MCF 10A (cell line): ENCODE measurements at regions not wholly inside any gene's neighbourhood (a gene's known extent, or its start where the extent isn't known, plus 50 kb on each side); places are given as distances from the start of the nearest gene placed in this dataset.

ENCODE experiments used
- BruUV-seq: library from RNA; stranded (reverse); fragments of 400-500 nt; replicated peaks from 2 replicates; lab custom pipeline; 2021; lab: Mats Ljungman, UMichigan
- CTCF ChIA-PET: fragments of 300-600 bp; sonication (Branson Sonifier 250); formaldehyde crosslinking; extraction: SDS; loops from one replicate; lab custom pipeline; 2021; ENCODE audit warnings: antibody characterized with exemption, inconsistent platforms; lab: Yijun Ruan, JAX
- POLR2A ChIA-PET: fragments of 300-600, 350-650 bp; sonication (Branson Sonifier 250); formaldehyde crosslinking; extraction: SDS; loops from one replicate; lab custom pipeline; 2020; ENCODE audit warnings: antibody characterized with exemption, inconsistent platforms; lab: Yijun Ruan, JAX
- DNase-seq: peaks from one replicate; pipeline ENCODE4 v3.0.0-alpha.2; 2018; ENCODE audit not compliant: unreplicated experiment
- H3K27ac Mint-ChIP-seq: one replicate; pipeline ENCODE4 v1.8.0; 2022; ENCODE audit warnings: mild to moderate bottlenecking, low read depth, mixed read lengths; ENCODE audit not compliant: unreplicated experiment
- H3K27me3 Mint-ChIP-seq: one replicate; pipeline ENCODE4 v1.8.0; 2022; ENCODE audit warnings: mixed read lengths; ENCODE audit not compliant: insufficient read depth, unreplicated experiment
- H3K36me3 Mint-ChIP-seq: one replicate; pipeline ENCODE4 v1.8.0; 2022; ENCODE audit warnings: mild to moderate bottlenecking, moderate library complexity, mixed read lengths; ENCODE audit not compliant: insufficient read depth, unreplicated experiment
- H3K4me1 Mint-ChIP-seq: one replicate; pipeline ENCODE4 v1.8.0; 2022; ENCODE audit warnings: mixed read lengths; ENCODE audit not compliant: insufficient read depth, unreplicated experiment
- H3K4me3 Mint-ChIP-seq: one replicate; pipeline ENCODE4 v1.8.0; 2022; ENCODE audit warnings: mild to moderate bottlenecking, moderate library complexity, mixed read lengths; ENCODE audit not compliant: unreplicated experiment
- H3K9me3 Mint-ChIP-seq: one replicate; pipeline ENCODE4 v1.8.0; 2022; ENCODE audit warnings: mixed read lengths; ENCODE audit not compliant: unreplicated experiment
- intact Hi-C: fragments of 100-400 bp; cut with micrococcal nuclease; formaldehyde crosslinking; loops from 2 replicates; pipeline ENCODE4 v1.14.1; 2022
- TF ChIP-seq, protein P1 (sequence below): fragments of 200-600 bp; IDR thresholded peaks from one replicate; pipeline ENCODE4 v1.8.0; 2022; ENCODE audit warnings: antibody characterized with exemption, mild to moderate bottlenecking; ENCODE audit not compliant: unreplicated experiment

DNA sequence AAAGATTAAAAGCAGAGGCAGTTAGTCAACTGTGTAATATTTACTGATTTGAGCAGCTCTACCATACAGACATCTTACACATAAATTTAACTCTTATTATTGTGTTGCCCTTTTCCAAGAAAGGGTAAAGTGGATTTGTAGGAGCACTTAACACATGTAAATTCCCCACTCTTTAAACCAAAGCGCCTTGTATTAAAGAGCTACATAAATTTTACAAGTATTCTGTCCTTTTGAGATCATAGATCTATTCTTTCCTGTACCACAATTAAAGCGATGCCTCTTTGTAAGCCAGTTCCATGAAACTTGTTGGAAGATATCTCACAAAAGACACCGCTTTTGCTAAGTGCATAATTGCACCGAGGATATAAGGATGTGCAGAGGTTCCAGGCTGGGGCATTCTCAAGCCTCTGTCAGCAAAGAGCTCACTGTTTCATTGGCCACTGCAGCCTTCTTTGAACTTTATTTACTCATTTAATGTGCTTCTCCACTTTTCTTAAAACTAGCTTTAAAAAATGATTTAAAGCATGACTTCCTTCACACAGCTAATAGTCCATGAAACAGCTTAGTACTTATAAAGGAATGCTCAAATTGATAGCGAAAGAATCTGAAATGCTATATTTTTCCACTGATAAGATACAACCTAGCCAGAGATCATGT, 520.0 kb upstream of the TCF4 start:
- no peak for DNase-seq
- TF ChIP-seq, protein P1, sequence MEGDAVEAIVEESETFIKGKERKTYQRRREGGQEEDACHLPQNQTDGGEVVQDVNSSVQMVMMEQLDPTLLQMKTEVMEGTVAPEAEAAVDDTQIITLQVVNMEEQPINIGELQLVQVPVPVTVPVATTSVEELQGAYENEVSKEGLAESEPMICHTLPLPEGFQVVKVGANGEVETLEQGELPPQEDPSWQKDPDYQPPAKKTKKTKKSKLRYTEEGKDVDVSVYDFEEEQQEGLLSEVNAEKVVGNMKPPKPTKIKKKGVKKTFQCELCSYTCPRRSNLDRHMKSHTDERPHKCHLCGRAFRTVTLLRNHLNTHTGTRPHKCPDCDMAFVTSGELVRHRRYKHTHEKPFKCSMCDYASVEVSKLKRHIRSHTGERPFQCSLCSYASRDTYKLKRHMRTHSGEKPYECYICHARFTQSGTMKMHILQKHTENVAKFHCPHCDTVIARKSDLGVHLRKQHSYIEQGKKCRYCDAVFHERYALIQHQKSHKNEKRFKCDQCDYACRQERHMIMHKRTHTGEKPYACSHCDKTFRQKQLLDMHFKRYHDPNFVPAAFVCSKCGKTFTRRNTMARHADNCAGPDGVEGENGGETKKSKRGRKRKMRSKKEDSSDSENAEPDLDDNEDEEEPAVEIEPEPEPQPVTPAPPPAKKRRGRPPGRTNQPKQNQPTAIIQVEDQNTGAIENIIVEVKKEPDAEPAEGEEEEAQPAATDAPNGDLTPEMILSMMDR: no peak
- H3K36me3 Mint-ChIP-seq: no peaks in the 10 kb centered on the region
- intact Hi-C loops: no loop called here
- H3K27ac Mint-ChIP-seq: no peak overlapping the region
- POLR2A ChIA-PET: interaction anchor here (0.8 kb wide), 1 partner anchor 9 kb away, joined by 3 read pairs; no protein-coding TSS in a partner anchor
- H3K9me3 Mint-ChIP-seq: peaks cover 18% of the 10 kb centered on the region
- BruUV-seq: no TSS peak
- no peak overlapping the region for H3K4me3 Mint-ChIP-seq
- H3K27me3 Mint-ChIP-seq: no peaks in the 10 kb centered on the region
- H3K4me1 Mint-ChIP-seq: no peaks in the 10 kb centered on the region
- CTCF ChIA-PET: interaction anchor here (0.6 to 0.7 kb wide), 2 partner anchors 40 to 1454 kb away, joined by 3 read pairs; no protein-coding TSS in a partner anchor

DNA sequence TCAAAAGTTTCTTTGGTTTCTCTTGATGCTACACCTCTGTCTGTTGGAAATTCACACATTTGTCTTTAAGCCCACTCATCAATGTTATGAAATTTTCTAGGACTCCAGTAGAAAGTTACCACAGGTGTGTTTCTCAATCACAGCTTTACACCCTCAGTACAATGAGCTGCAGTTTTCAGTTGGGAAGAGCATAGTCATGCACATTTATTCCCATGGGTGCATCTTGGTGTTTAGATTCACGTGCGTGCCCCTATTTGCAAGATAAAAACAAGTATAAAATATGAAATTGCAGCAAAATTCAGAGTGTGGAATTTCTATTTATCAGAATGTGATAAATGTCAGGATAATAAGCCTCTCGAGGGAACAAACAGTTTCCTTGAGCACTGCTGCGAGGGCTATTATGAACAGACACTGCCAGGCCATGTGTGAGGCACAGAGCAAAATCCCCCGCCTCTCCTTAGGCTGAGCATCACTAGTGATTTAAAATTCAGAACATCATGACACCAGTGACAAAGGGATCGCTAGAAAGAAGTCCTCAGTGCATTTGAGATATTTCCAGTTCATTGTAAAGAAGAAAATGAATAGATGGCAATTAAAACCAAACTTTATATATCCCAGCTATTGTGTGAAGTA, 512.2 kb upstream of the TCF4 start:
- H3K9me3 Mint-ChIP-seq: peaks cover 19% of the 10 kb centered on the region
- H3K36me3 Mint-ChIP-seq: no peaks in the 10 kb centered on the region
- H3K27me3 Mint-ChIP-seq: no peaks in the 10 kb centered on the region
- H3K27ac Mint-ChIP-seq: no peak overlapping the region
- DNase-seq: no peak
- intact Hi-C loops: no loop called here
- TF ChIP-seq, protein P1: no peak
- ChIA-PET POLR2A (no interaction called here), CTCF (interaction anchor here (0.8 kb wide), 1 partner anchor 20 kb away, joined by 3 read pairs; no protein-coding TSS in a partner anchor)
- no TSS peak for BruUV-seq
- no peaks in the 10 kb centered on the region for H3K4me1 Mint-ChIP-seq
- H3K4me3 Mint-ChIP-seq: no peak overlapping the region

DNA sequence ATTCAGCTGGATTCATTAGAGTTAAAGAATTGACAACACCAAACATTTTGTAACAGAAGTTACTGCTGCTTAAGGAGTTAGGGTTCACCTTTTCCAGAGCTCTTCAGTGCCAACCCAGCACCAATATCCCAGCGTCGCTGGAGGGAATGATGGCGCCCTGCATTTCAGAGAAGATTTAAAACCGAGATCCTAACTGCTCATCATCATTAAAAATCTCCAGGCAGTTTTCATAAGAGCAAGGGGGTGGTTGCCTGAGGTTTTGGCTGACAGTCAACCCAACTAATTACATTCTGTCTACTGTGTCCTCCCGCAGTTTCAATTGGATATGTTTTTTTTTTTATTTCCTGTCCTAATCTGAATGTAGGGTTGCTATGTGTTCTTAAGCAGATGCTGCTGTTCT, 509.6 kb upstream of the TCF4 start:
- no TSS peak for BruUV-seq
- TF ChIP-seq, protein P1: no peak
- Mint-ChIP-seq H3K36me3 (no peaks in the 10 kb centered on the region), H3K4me1 (no peaks in the 10 kb centered on the region), H3K27ac (no peak overlapping the region), H3K27me3 (no peaks in the 10 kb centered on the region), H3K9me3 (no peaks in the 10 kb centered on the region), H3K4me3 (no peak overlapping the region)
- no peak for DNase-seq
- POLR2A ChIA-PET: no interaction called here
- intact Hi-C loops: no loop called here
- CTCF ChIA-PET: interaction anchor here (0.8 kb wide), 1 partner anchor 148 kb away, joined by 3 read pairs; no protein-coding TSS in a partner anchor

DNA sequence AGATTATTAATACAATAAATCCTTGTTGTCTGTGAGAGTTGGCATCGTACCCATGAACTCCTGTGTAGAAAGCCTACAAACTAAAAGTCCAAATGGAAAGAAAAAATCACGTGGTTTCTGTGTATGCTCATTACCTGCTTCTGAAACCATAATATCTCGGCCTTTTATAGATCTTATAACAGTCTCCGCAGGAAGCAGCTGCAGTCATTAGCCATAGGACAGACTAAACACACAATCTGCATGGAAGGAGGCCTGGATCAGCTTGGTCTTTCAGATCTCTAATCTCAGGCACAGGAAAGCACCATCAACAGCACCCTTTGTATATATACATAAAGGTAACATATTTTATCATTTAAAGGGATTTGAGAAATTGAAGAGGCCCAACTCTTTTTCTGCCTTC, 508.9 kb upstream of the TCF4 start:
- Mint-ChIP-seq H3K27me3 (no peaks in the 10 kb centered on the region), H3K4me1 (no peaks in the 10 kb centered on the region), H3K4me3 (no peak overlapping the region), H3K36me3 (no peaks in the 10 kb centered on the region), H3K9me3 (no peaks in the 10 kb centered on the region), H3K27ac (no peak overlapping the region)
- no peak for DNase-seq
- TF ChIP-seq, protein P1: no peak
- ChIA-PET CTCF (interaction anchor here (0.8 kb wide), 1 partner anchor 147 kb away, joined by 3 read pairs; no protein-coding TSS in a partner anchor), POLR2A (no interaction called here)
- intact Hi-C loops: no loop called here
- BruUV-seq: no TSS peak
